ENCODE measurements at regions not wholly inside any gene's neighbourhood (a gene's known extent, or its start where the extent isn't known, plus 50 kb on each side); places are given as distances from the start of the nearest gene placed in this dataset.

DNA sequence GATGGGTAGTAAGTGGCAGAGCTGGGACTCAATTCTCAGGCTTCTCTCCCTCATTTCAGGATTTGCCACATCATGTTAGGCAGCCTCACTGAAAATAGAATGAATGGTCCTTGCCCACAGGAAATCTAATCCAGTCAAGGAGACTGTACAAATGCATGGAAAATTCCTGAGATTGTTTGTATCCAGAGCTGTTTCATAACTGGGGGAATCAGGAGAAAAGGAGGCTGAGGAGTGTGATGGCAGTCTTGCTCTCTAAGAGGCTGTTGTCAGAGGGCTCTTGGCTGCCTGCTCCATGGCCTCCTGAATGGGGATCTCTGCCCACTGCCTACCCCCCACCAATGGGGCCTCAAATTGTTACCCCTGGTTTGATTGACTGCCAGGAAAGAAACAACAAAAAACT, 141.9 kb upstream of the TNR start:
- H3K23me2 ChIP-seq (ENCODE audit: low read depth, low read length): no peaks in the 10 kb centered on the region
- H2BK15ac ChIP-seq (ENCODE audit: low read length): no peak overlapping the region
- no peak overlapping the region for H2AK5ac ChIP-seq (ENCODE audit: low read depth, low read length)
- no peaks in the 10 kb centered on the region for H4K20me1 ChIP-seq (replicated peaks in 1 of 2; ENCODE audit: control insufficient read depth in 1 of 2, insufficient read depth in 2 of 2, low read length in 2 of 2)
- no peak overlapping the region for H3K4me2 ChIP-seq (ENCODE audit: insufficient read depth in 1 of 2, low read depth in 2 of 2, low read length in 2 of 2)
- H4K8ac ChIP-seq (ENCODE audit: extremely low read depth, insufficient read depth, low read length): no peak overlapping the region
- H4K5ac ChIP-seq (ENCODE audit: insufficient read length, low read depth, low read length): no peak overlapping the region
- H2BK5ac ChIP-seq (ENCODE audit: low read depth, low read length): no peak overlapping the region
- H3K18ac ChIP-seq (ENCODE audit: extremely low read depth, low read length): no peak overlapping the region
- H3K27me3 ChIP-seq (replicated peaks in 1 of 4; ENCODE audit: control insufficient read depth in 3 of 4, extremely low read depth in 1 of 4, insufficient read depth in 3 of 4, low read length in 3 of 4): peaks cover 16 to 26% (median 24%) of the 10 kb centered on the region in 4 experiments
- H3K23ac ChIP-seq (ENCODE audit: insufficient read length): no peak overlapping the region
- H3K56ac ChIP-seq (replicated peaks; ENCODE audit: insufficient read length, low read depth, low read length): no peak overlapping the region
- no peak for DNase-seq (ENCODE audit: low read depth in 1 of 2, low spot score in 2 of 2)
- H2BK20ac ChIP-seq (ENCODE audit: low read length): no peak overlapping the region
- no peak overlapping the region for H3K9ac ChIP-seq (replicated peaks in 1 of 4; ENCODE audit: extremely low read depth in 1 of 4, low read depth in 3 of 4, low read length in 3 of 4)
- H2AFZ ChIP-seq (ENCODE audit: low read length): no peak overlapping the region
- peaks cover 2 to 7% (median 5%) of the 10 kb centered on the region in 4 experiments; a peak in 6 of 7 replicates for H3K4me1 ChIP-seq (replicated peaks in 1 of 4; ENCODE audit: control insufficient read depth in 3 of 4, insufficient read depth in 4 of 4, low read length in 3 of 4)
- no peak overlapping the region for H3K14ac ChIP-seq (ENCODE audit: insufficient read length)
- no peak for FAIRE-seq
- H3K79me1 ChIP-seq (ENCODE audit: low read depth, low read length): no peaks in the 10 kb centered on the region
- no peak overlapping the region for H3K27ac ChIP-seq (ENCODE audit: low read depth, low read length)
- H3K36me3 ChIP-seq (ENCODE audit: control insufficient read depth in 2 of 4, insufficient read depth in 4 of 4, low read length in 3 of 4): no peaks in the 10 kb centered on the region
- H3K79me2 ChIP-seq (ENCODE audit: control insufficient read depth in 1 of 2, insufficient read depth in 2 of 2, low read length in 2 of 2): no peaks in the 10 kb centered on the region
- H4K91ac ChIP-seq (replicated peaks; ENCODE audit: insufficient read length, low read length): no peak overlapping the region
- POLR2A ChIA-PET (ENCODE audit: partially characterized antibody): interaction anchor here (0.7 kb wide), 1 partner anchor 229 kb away, joined by 3 read pairs; no protein-coding TSS in a partner anchor
- no peak overlapping the region for H2BK120ac ChIP-seq (replicated peaks; ENCODE audit: low read depth, low read length)
- no peak overlapping the region for H2BK12ac ChIP-seq (ENCODE audit: low read depth, low read length)
- H3K9me3 ChIP-seq (ENCODE audit: insufficient read depth in 2 of 2, low read depth in 1 of 2, low read length in 1 of 2): no peaks in the 10 kb centered on the region
- H3K4me3 ChIP-seq (ENCODE audit: extremely low read depth in 1 of 4, insufficient read depth in 2 of 4, low read depth in 3 of 4, low read length in 4 of 4): no peak overlapping the region
- no peak overlapping the region for H3K4ac ChIP-seq (replicated peaks; ENCODE audit: insufficient read length, low read depth, low read length)
- CTCF ChIA-PET (ENCODE audit: partially characterized antibody): interaction anchor here (0.7 to 6.9 kb wide), 13 partner anchors 9 to 511 kb away, joined by 3 to 69 read pairs (median 4); partner anchors contain the start of gene TNR
- TF ChIP-seq KDM5A (IDR thresholded peaks at IDR 0.05; ENCODE audit: low read length): no peak
- no peak for TF ChIP-seq CHD2 (IDR thresholded peaks at IDR 0.05; ENCODE audit: low read length)
- TF ChIP-seq GTF2F1 (IDR thresholded peaks at IDR 0.05; ENCODE audit: borderline replicate concordance, low read depth, low read length): no peak
- no peak for TF ChIP-seq SP1 (IDR thresholded peaks at IDR 0.05; ENCODE audit: low read depth, low read length)
- no peak for TF ChIP-seq MAX (IDR thresholded peaks at IDR 0.05)
- TF ChIP-seq CBX8 (IDR thresholded peaks at IDR 0.05; ENCODE audit: borderline replicate concordance, low read depth, low read length): no peak
- TF ChIP-seq NANOG (IDR thresholded peaks at IDR 0.05; ENCODE audit: insufficient read depth, low read depth, low read length, poor library complexity, severe bottlenecking): no peak
- no peak for TF ChIP-seq TAF1 (IDR thresholded peaks at IDR 0.05; ENCODE audit: low read depth, low read length)
- TF ChIP-seq RAD21 (IDR thresholded peaks at IDR 0.05 in 1 of 2, conservative IDR thresholded peaks at IDR 0.05 in 1 of 2; ENCODE audit: low read depth in 2 of 2, low read length in 2 of 2): no peak
- TF ChIP-seq TCF12 (IDR thresholded peaks at IDR 0.05; ENCODE audit: low read depth, low read length): no peak
- no peak for TF ChIP-seq CBX5 (IDR thresholded peaks at IDR 0.05; ENCODE audit: low read depth, low read length)
- TF ChIP-seq SIRT6 (IDR thresholded peaks at IDR 0.05; ENCODE audit: low read length): no peak
- TF ChIP-seq BCL11A (IDR thresholded peaks at IDR 0.05; ENCODE audit: low read depth in 2 of 2, low read length in 2 of 2): no peak
- no peak for TF ChIP-seq ZNF274 (IDR thresholded peaks at IDR 0.05; ENCODE audit: borderline replicate concordance, extremely low read depth, low read length)
- TF ChIP-seq TEAD4 (IDR thresholded peaks at IDR 0.05; ENCODE audit: low read depth, low read length): no peak
- TF ChIP-seq POU5F1 (IDR thresholded peaks at IDR 0.05; ENCODE audit: low read depth, low read length): no peak
- TF ChIP-seq POLR2AphosphoS5 (IDR thresholded peaks at IDR 0.05; ENCODE audit: low read depth, low read length): no peak
